Lower leg skin (tissue), 3 donors: ENCODE measurements at regions not wholly inside any gene's neighbourhood (a gene's known extent, or its start where the extent isn't known, plus 50 kb on each side); places are given as distances from the start of the nearest gene placed in this dataset.

ENCODE experiments used
- CTCF ChIP-seq, 3 donors: fragments of 450-650 bp; IDR thresholded peaks; one replicate each; pipeline ENCODE4 v1.5.1; 2016; ENCODE audit warnings: antibody characterized with exemption in 3 of 3, mild to moderate bottlenecking in 3 of 3, moderate library complexity in 2 of 3
- POLR2A ChIP-seq, 2 donors: fragments of 450-650 bp; IDR thresholded peaks; one replicate each; pipeline ENCODE4 v1.6.1; 2016 to 2017; ENCODE audit warnings: antibody characterized with exemption in 2 of 2, mild to moderate bottlenecking in 1 of 2, moderate library complexity in 1 of 2

- no peak for TF ChIP-seq CTCF (IDR thresholded peaks at IDR 0.05)
- TF ChIP-seq POLR2A (IDR thresholded peaks at IDR 0.05): no peak
Observed at GRCh38 chr5:68084396-68084795, 131.2 kb upstream of the PIK3R1 start.
